Posterior cingulate gyrus (tissue), 11 donors: ENCODE measurements at regions not wholly inside any gene's neighbourhood (a gene's known extent, or its start where the extent isn't known, plus 50 kb on each side); places are given as distances from the start of the nearest gene placed in this dataset.
A peak's percentile ranks its signal among the peaks of the same experiment; 100 is the strongest.

ENCODE experiments used
- DNase-seq, 10 donors: peaks; one replicate each; pipeline versions ENCODE4 v3.0.0 to v3.0.0-alpha.2; 2020 to 2021; ENCODE audit warnings: mixed read lengths in 3 of 10
- intact Hi-C: fragments of 100-400 bp; cut with DNase I; formaldehyde crosslinking; loops from one replicate; pipeline ENCODE4 v1.15.1; 2023

GRCh38 chr5:17426104-17426749 lies 71.8 kb upstream of the TAF11L2 start:
- no peak for DNase-seq
- intact Hi-C loops = no loop called here

- peak in 2 of 10 donors; percentile 48 to 80 for DNase-seq
- intact Hi-C loops = no loop called here
Observed at GRCh38 chr5:17428176-17428800, 69.7 kb upstream of the TAF11L2 start.

- intact Hi-C loops = no loop called here
- DNase-seq = no peak
Observed at GRCh38 chr5:17429353-17429752, 68.7 kb upstream of the TAF11L2 start.

GRCh38 chr5:17430241-17430640 lies 67.8 kb upstream of the TAF11L2 start:
- intact Hi-C loops = no loop called here
- no peak for DNase-seq

- DNase-seq = no peak
- intact Hi-C loops = no loop called here
Observed at GRCh38 chr5:17431272-17432050, 66.6 kb upstream of the TAF11L2 start.

- no peak for DNase-seq
- intact Hi-C loops = no loop called here
Observed at GRCh38 chr5:17432569-17432968, 65.5 kb upstream of the TAF11L2 start.

- intact Hi-C loops = no loop called here
- no peak for DNase-seq
Observed at GRCh38 chr5:17433406-17433805, 64.6 kb upstream of the TAF11L2 start.

- no peak for DNase-seq
- intact Hi-C loops = no loop called here
Observed at GRCh38 chr5:17434982-17435381, 63.0 kb upstream of the TAF11L2 start.

- intact Hi-C loops = no loop called here
- DNase-seq = no peak
Observed at GRCh38 chr5:17436350-17436749, 61.7 kb upstream of the TAF11L2 start.

- DNase-seq = no peak
Observed at GRCh38 chr5:17436761-17437221, 61.2 kb upstream of the TAF11L2 start.

GRCh38 chr5:17438027-17438426 lies 60.0 kb upstream of the TAF11L2 start:
- intact Hi-C loops = no loop called here
- no peak for DNase-seq

More at GRCh38 chr5:17436761-17437221, 61.2 kb upstream of the TAF11L2 start:
- intact Hi-C loops = no loop called here

- DNase-seq = no peak
- intact Hi-C loops = no loop called here
Observed at GRCh38 chr5:17439956-17440355, 58.1 kb upstream of the TAF11L2 start.

- DNase-seq = no peak
- intact Hi-C loops = no loop called here
Observed at GRCh38 chr5:17440766-17441165, 57.3 kb upstream of the TAF11L2 start.

- intact Hi-C loops = no loop called here
- no peak for DNase-seq
Observed at GRCh38 chr5:17441351-17441750, 56.7 kb upstream of the TAF11L2 start.

GRCh38 chr5:17443333-17444130 lies 54.5 kb upstream of the TAF11L2 start:
- intact Hi-C loops = no loop called here

GRCh38 chr5:17444496-17444895 lies 53.5 kb upstream of the TAF11L2 start:
- intact Hi-C loops = no loop called here
- no peak for DNase-seq

More at GRCh38 chr5:17443333-17444130, 54.5 kb upstream of the TAF11L2 start:
- peak in 2 of 10 donors; percentile 59 for DNase-seq

- no peak for DNase-seq
- intact Hi-C loops = no loop called here
Observed at GRCh38 chr5:17445185-17445584, 52.8 kb upstream of the TAF11L2 start.
